ENCODE measurements at regions not wholly inside any gene's neighbourhood (a gene's known extent, or its start where the extent isn't known, plus 50 kb on each side); places are given as distances from the start of the nearest gene placed in this dataset.

GRCh38 chr15:98121536-98121935, 161.0 kb downstream of the ARRDC4 start:
- TF ChIP-seq EZH2 (IDR thresholded peaks at IDR 0.05) (no peak), POLR2AphosphoS5 (IDR thresholded peaks at IDR 0.05; ENCODE audit: borderline replicate concordance, low read depth, low read length) (no peak), FOXP2 (optimal IDR thresholded peaks at IDR 0.05; ENCODE audit: control extremely low read depth, extremely low read length, insufficient read depth) (no peak)
